ENCODE measurements at regions not wholly inside any gene's neighbourhood (a gene's known extent, or its start where the extent isn't known, plus 50 kb on each side); places are given as distances from the start of the nearest gene placed in this dataset.

DNA sequence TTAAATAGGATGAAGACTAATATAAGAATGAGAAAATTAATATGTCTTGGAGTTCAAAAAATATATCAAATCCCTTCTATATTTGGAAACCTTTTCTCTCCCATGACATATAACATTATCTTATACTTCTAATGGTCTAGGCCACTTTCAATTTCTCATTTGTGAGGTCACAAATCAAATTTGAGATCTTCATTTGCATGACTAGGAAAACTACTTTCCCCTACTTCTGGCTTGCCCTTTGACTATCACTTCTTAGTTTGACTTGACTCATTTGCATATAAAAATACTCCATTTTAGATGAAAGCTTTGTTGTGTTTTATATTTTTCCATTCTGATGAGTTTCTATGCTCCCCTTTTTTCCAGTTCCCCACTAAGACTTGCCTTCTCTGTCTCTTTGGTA lies 598.6 kb upstream of the TBL1XR1 start:
- TF ChIP-seq, protein P1, sequence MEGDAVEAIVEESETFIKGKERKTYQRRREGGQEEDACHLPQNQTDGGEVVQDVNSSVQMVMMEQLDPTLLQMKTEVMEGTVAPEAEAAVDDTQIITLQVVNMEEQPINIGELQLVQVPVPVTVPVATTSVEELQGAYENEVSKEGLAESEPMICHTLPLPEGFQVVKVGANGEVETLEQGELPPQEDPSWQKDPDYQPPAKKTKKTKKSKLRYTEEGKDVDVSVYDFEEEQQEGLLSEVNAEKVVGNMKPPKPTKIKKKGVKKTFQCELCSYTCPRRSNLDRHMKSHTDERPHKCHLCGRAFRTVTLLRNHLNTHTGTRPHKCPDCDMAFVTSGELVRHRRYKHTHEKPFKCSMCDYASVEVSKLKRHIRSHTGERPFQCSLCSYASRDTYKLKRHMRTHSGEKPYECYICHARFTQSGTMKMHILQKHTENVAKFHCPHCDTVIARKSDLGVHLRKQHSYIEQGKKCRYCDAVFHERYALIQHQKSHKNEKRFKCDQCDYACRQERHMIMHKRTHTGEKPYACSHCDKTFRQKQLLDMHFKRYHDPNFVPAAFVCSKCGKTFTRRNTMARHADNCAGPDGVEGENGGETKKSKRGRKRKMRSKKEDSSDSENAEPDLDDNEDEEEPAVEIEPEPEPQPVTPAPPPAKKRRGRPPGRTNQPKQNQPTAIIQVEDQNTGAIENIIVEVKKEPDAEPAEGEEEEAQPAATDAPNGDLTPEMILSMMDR (IDR thresholded peaks at IDR 0.05; ENCODE audit: low read depth, low read length, poor library complexity, severe bottlenecking) = no peak
- TF ChIP-seq EZH2phosphoT487 (IDR thresholded peaks at IDR 0.05; ENCODE audit: borderline replicate concordance, low read length) = no peak
